Loucy (cell line): ENCODE measurements at regions not wholly inside any gene's neighbourhood (a gene's known extent, or its start where the extent isn't known, plus 50 kb on each side); places are given as distances from the start of the nearest gene placed in this dataset.

ENCODE experiments used
- EZH2phosphoT487 ChIP-seq: fragments of 200-600 bp; IDR thresholded peaks from 2 replicates; pipeline ENCODE4 v1.6.1; 2018; ENCODE audit warnings: antibody characterized with exemption, mild to moderate bottlenecking, moderate library complexity, borderline replicate concordance
- TF ChIP-seq, protein P1 (sequence below): fragments of 200-600 bp; sonication (generic); conservative IDR thresholded peaks from 2 replicates; pipeline ENCODE4 v1.5.1; 2014; ENCODE audit warnings: mild to moderate bottlenecking, antibody characterized with exemption, low read length

- TF ChIP-seq, protein P1, sequence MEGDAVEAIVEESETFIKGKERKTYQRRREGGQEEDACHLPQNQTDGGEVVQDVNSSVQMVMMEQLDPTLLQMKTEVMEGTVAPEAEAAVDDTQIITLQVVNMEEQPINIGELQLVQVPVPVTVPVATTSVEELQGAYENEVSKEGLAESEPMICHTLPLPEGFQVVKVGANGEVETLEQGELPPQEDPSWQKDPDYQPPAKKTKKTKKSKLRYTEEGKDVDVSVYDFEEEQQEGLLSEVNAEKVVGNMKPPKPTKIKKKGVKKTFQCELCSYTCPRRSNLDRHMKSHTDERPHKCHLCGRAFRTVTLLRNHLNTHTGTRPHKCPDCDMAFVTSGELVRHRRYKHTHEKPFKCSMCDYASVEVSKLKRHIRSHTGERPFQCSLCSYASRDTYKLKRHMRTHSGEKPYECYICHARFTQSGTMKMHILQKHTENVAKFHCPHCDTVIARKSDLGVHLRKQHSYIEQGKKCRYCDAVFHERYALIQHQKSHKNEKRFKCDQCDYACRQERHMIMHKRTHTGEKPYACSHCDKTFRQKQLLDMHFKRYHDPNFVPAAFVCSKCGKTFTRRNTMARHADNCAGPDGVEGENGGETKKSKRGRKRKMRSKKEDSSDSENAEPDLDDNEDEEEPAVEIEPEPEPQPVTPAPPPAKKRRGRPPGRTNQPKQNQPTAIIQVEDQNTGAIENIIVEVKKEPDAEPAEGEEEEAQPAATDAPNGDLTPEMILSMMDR = no peak
- no peak for TF ChIP-seq EZH2phosphoT487
These were observed 559.8 kb upstream of the FANCL start for GRCh38 chr2:58800881-58801280.
